Heart left ventricle (tissue), 16 donors: ENCODE measurements at regions not wholly inside any gene's neighbourhood (a gene's known extent, or its start where the extent isn't known, plus 50 kb on each side); places are given as distances from the start of the nearest gene placed in this dataset.

Experiments
- ATAC-seq, 4 donors: fragments of 200-7000 bp; cut with Tn5 transposase; one replicate each; pipeline ENCODE4 v1.9.1; 2020 to 2022; ENCODE audit warnings: moderate library complexity in 4 of 4, mild to moderate bottlenecking in 3 of 4, moderate number of reproducible peaks in 1 of 4
- DNase-seq, 5 donors: peaks; one replicate each; pipeline ENCODE4 v3.0.0-alpha.2; 2020
- H3K27ac ChIP-seq, 12 donors: fragments of 200-600 bp; sonication (generic) in 4 of 12; one replicate each; pipeline versions ENCODE4 v1.5.0 to v1.8.0; 2016 to 2022; ENCODE audit warnings: mild to moderate bottlenecking in 2 of 12
- H3K27me3 ChIP-seq, 9 donors: fragments of 200-600 bp; sonication (generic) in 2 of 9; one replicate each; pipeline versions ENCODE4 v1.5.1 to v1.8.0; 2016 to 2022; ENCODE audit warnings: mild to moderate bottlenecking in 3 of 9
- H3K36me3 ChIP-seq, 9 donors: fragments of 200-600 bp; sonication (generic) in 2 of 9; one replicate each; pipeline versions ENCODE4 v1.5.0 to v1.8.0; 2018 to 2022; ENCODE audit warnings: mild to moderate bottlenecking in 2 of 9
- H3K4me1 ChIP-seq, 12 donors: fragments of 200-600 bp; sonication (generic) in 4 of 12; one replicate each; pipeline versions ENCODE4 v1.5.0 to v1.8.0; 2016 to 2022; ENCODE audit warnings: mild to moderate bottlenecking in 3 of 12
- H3K4me3 ChIP-seq, 12 donors: fragments of 200-600 bp; sonication (generic) in 4 of 12; one replicate each; pipeline versions ENCODE4 v1.5.0 to v1.8.0; 2017 to 2022; ENCODE audit warnings: mild to moderate bottlenecking in 9 of 12, moderate library complexity in 4 of 12
- H3K9me3 ChIP-seq, 12 donors: fragments of 200-600 bp; sonication (generic) in 4 of 12; one replicate each; pipeline versions ENCODE4 v1.5.0 to v1.8.0; 2016 to 2022; ENCODE audit warnings: mild to moderate bottlenecking in 1 of 12
- CTCF ChIP-seq, 12 donors: fragments of 200-600 bp; sonication (generic) in 4 of 12; IDR thresholded peaks; one replicate each; pipeline versions ENCODE4 v1.5.0 to v1.8.0; 2018 to 2022; ENCODE audit warnings: antibody characterized with exemption in 12 of 12, mild to moderate bottlenecking in 5 of 12
- POLR2A ChIP-seq, 2 donors: fragments of 450-650 bp; IDR thresholded peaks; one replicate each; pipeline ENCODE4 v1.6.1; 2017; ENCODE audit warnings: antibody characterized with exemption in 2 of 2, mild to moderate bottlenecking in 2 of 2, moderate library complexity in 2 of 2
- WGBS, 4 donors: extraction: QIAGEN DNeasy Blood & Tissue Kit in 2 of 4; methylation state at CpG; one replicate each; pipeline versions ENCODE4 v1.1.5 to v1.1.7; 2013 to 2018; 5-methylcytosine and 5-hydroxymethylcytosine counted together
- intact Hi-C, 10 donors: fragments of 100-400 bp; cut with DNase I; formaldehyde crosslinking; loops; one replicate each; pipeline versions ENCODE4 v1.11.1 to v1.14.2; 2022
- donor health status: ischemic (EF 13 %, LVEDD 7.1; RV severe dilation, severe dysfunction).
- donor health status: healthy with polysubstance abuse.
- donor health status: DM: no; HTN: yes; CAD: no.
- donor health status: DM: no; HTN: no; CAD: no.
- donor health status: ischemic (EF 25% LVEDD 6.9; RV normal size, moderate dysfunction).
- donor health status: ischemic (EF 25% LVEDD 5.7; RV mildly dilated, moderate dysfunction).
- donor health status: healthy.
- donor health status: DM: yes; HTN: yes; CAD: no.
- donor health status: ischemic (EF 35%, LVEDD 5.7; RV mildly dilated, moderate dysfunction).
- donor health status: nonischemic (EF 11% LVEDD 7.7; RV severe dilation, severe dysfunction).
- donor health status: DM: yes; HTN: yes; CAD: no.
- donor health status: PGD.
- donor health status: ischemic (EF 29% LVEDD 5.4; RV normal size, mild dysfunction).
- donor health status: nonischemic (EF 23%, LVEDD 6.1; RV moderate dilation, normal function).

- DNase-seq (no peak), ATAC-seq (no peak)
- intact Hi-C loops = no loop called here
- WGBS, 4 donors = 47 to 64% (median 54%) methylated on average over 5 of the region's 5 CpGs
- Histone ChIP-seq H3K27ac (no peak overlapping the region), H3K4me1 (no peaks in the 10 kb centered on the region), H3K9me3 (peaks cover 0 to 24% (median 0%) of the 10 kb centered on the region in 12 donors), H3K4me3 (no peak overlapping the region), H3K27me3 (no peaks in the 10 kb centered on the region), H3K36me3 (no peaks in the 10 kb centered on the region)
- TF ChIP-seq CTCF (IDR thresholded peaks at IDR 0.05) = no peak
- no peak for TF ChIP-seq POLR2A (IDR thresholded peaks at IDR 0.05)
Observed at GRCh38 chr6:84333842-84334241, 106.4 kb upstream of the CEP162 start.

- no peak for ATAC-seq
- H3K9me3 ChIP-seq = peaks cover 0 to 18% (median 0%) of the 10 kb centered on the region in 12 donors
- no peak overlapping the region for H3K27ac ChIP-seq
- H3K36me3 ChIP-seq = no peaks in the 10 kb centered on the region
- 58 to 83% (median 74%) methylated on average over 3 of the region's 3 CpGs for WGBS, 4 donors
- intact Hi-C loops = no loop called here
- DNase-seq = no peak
- H3K27me3 ChIP-seq = no peaks in the 10 kb centered on the region
- no peaks in the 10 kb centered on the region for H3K4me1 ChIP-seq
- no peak for TF ChIP-seq POLR2A (IDR thresholded peaks at IDR 0.05)
- no peak for TF ChIP-seq CTCF (IDR thresholded peaks at IDR 0.05)
- no peak overlapping the region for H3K4me3 ChIP-seq
Observed at GRCh38 chr6:84332139-84333034, 104.9 kb upstream of the CEP162 start.

GRCh38 chr6:84330325-84330724 lies 102.9 kb upstream of the CEP162 start:
- H3K27ac ChIP-seq = no peak overlapping the region
- no peaks in the 10 kb centered on the region for H3K4me1 ChIP-seq
- TF ChIP-seq POLR2A (IDR thresholded peaks at IDR 0.05) (no peak), CTCF (IDR thresholded peaks at IDR 0.05) (no peak)
- WGBS, 4 donors = 65 to 82% (median 72%) methylated on average over 2 of the region's 2 CpGs
- intact Hi-C loops = no loop called here
- no peaks in the 10 kb centered on the region for H3K27me3 ChIP-seq
- no peak overlapping the region for H3K4me3 ChIP-seq
- no peaks in the 10 kb centered on the region for H3K36me3 ChIP-seq
- DNase-seq (no peak), ATAC-seq (no peak)
- peaks cover 0 to 2% (median 0%) of the 10 kb centered on the region in 12 donors for H3K9me3 ChIP-seq

GRCh38 chr6:84329516-84329915 lies 102.1 kb upstream of the CEP162 start:
- no peak for ATAC-seq
- intact Hi-C loops = no loop called here
- 37 to 50% (median 46%) methylated on average over 2 of the region's 2 CpGs for WGBS, 4 donors
- H3K4me3 ChIP-seq = no peak overlapping the region
- TF ChIP-seq CTCF (IDR thresholded peaks at IDR 0.05) (no peak), POLR2A (IDR thresholded peaks at IDR 0.05) (no peak)
- H3K27ac ChIP-seq = no peak overlapping the region
- no peaks in the 10 kb centered on the region for H3K36me3 ChIP-seq
- no peaks in the 10 kb centered on the region for H3K9me3 ChIP-seq
- H3K4me1 ChIP-seq = no peaks in the 10 kb centered on the region
- no peak for DNase-seq
- H3K27me3 ChIP-seq = no peaks in the 10 kb centered on the region
